ENCODE measurements at regions not wholly inside any gene's neighbourhood (a gene's known extent, or its start where the extent isn't known, plus 50 kb on each side); places are given as distances from the start of the nearest gene placed in this dataset.
A peak's percentile ranks its signal among the peaks of the same experiment; 100 is the strongest.

DNA sequence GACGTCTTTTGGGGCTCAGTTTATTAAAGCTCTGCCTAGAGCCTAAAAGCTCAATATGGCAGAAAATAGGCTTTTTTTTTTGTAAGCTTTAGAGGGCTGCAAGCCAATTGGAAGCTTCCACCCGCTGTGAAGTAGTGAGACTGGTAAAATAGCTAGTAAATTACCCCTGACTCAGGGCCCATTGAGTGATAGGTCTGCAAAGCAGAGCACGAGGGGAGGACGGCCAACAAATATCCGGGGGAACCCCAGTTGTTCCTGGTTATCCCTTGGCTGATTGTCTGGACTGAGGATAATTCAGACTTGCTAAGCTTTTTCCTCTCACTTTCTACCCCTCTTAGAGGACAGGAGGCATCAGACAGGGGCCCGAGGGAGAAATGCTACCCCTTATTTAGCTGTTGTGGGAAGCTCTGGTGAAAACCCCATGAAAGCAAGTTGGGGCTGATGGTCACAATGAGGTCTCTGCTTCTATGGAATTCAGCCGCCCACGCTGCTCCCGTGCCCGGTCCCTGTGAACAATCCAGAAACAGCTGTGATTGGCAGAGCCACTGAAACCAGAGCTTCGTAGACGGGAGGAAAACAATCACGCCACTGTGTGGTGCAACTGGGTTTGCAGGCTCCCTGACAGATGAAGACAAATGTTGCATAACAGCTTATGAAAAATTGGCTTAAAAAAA is 141.9 kb upstream of the LGALSL start:
- Histone ChIP-seq H3K4me1 (ENCODE audit: control insufficient read depth, low read depth, low read length) (peaks cover 13% of the 10 kb centered on the region), H3K56ac (ENCODE audit: low read length) (peak overlapping the region; percentile 75), H3K4me2 (ENCODE audit: low read length) (no peak overlapping the region), H3K79me2 (ENCODE audit: control insufficient read depth, insufficient read depth, low read length) (no peaks in the 10 kb centered on the region), H4K8ac (ENCODE audit: low read depth, low read length) (peak overlapping the region; percentile 42), H3K23ac (ENCODE audit: low read length) (no peak overlapping the region), H3K18ac (ENCODE audit: low read length) (peak overlapping the region; percentile 91), H3K4me3 (ENCODE audit: low read length) (no peak overlapping the region), H2BK120ac (ENCODE audit: low read depth, low read length) (peak overlapping the region; percentile 68), H3K27ac (ENCODE audit: low read depth, low read length) (peak overlapping the region; percentile 54), H3K36me3 (ENCODE audit: control insufficient read depth, insufficient read depth, low read length) (no peaks in the 10 kb centered on the region), H2AK5ac (ENCODE audit: low read length) (no peak overlapping the region), H3K9ac (ENCODE audit: low read length) (peak overlapping the region; percentile 38), H2BK15ac (replicated peaks; ENCODE audit: low read depth) (peak overlapping the region; percentile 46), H3K4ac (ENCODE audit: low read depth, low read length) (peak overlapping the region; percentile 82), H2BK5ac (ENCODE audit: low read length) (peak overlapping the region; percentile 95), H3K79me1 (ENCODE audit: low read length) (no peaks in the 10 kb centered on the region), H3K27me3 (ENCODE audit: insufficient read depth, low read length, poor library complexity) (no peaks in the 10 kb centered on the region), H4K5ac (ENCODE audit: low read length) (no peak overlapping the region)
- no CpG with 5 or more reads among the region's 13 CpGs for WGBS (ENCODE audit: extremely low coverage, insufficient coverage, low lambda C conversion rate)
- peak; percentile 73 for DNase-seq

DNA sequence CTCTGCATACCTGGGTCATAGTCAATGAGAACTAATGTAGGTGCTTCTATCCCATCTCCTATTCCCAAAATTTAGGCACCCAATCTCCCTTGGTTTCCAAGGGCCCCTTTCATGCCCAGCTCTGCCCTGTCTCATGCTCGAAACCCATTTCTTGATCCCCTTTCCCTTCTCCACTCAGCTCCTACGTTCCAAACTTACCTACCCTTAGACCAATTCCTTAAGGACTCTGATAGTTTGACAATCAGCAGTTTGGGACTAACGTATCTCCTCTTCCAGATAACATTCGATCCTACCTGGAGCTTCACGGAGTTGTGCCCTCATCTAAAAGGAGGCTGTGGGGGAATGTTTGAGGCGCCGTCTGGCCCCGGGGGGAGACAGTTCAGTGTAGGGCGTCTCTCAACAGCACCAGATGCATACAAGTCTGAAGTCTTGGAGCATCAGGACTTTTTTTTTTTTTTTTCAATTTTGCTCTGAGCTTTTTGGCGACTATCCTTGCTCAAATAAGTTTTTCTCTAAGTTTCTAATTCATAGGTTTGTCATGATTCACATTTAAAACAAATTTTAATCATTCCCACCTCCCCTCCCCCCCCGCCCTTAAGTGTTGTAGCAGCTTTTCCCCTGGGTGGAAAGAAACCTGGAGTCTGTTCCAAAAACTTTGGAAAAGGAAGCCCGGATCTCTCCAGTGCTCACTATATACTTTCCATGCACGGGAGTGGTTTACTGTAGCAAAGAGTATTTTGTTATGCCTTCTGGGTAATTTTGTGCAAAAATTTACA is 141.2 kb upstream of the LGALSL start:
- Histone ChIP-seq H3K9ac (ENCODE audit: low read length) (peak overlapping the region; percentile 38), H3K27ac (ENCODE audit: low read depth, low read length) (no peak overlapping the region), H3K4ac (ENCODE audit: low read depth, low read length) (no peak overlapping the region), H3K27me3 (ENCODE audit: insufficient read depth, low read length, poor library complexity) (no peaks in the 10 kb centered on the region), H3K18ac (ENCODE audit: low read length) (peak overlapping the region; percentile 91), H2BK15ac (replicated peaks; ENCODE audit: low read depth) (no peak overlapping the region), H2BK5ac (ENCODE audit: low read length) (peak overlapping the region; percentile 95), H3K79me1 (ENCODE audit: low read length) (no peaks in the 10 kb centered on the region), H3K56ac (ENCODE audit: low read length) (peak overlapping the region; percentile 75), H4K8ac (ENCODE audit: low read depth, low read length) (no peak overlapping the region), H2AK5ac (ENCODE audit: low read length) (no peak overlapping the region), H3K4me1 (ENCODE audit: control insufficient read depth, low read depth, low read length) (peaks cover 13% of the 10 kb centered on the region), H3K79me2 (ENCODE audit: control insufficient read depth, insufficient read depth, low read length) (no peaks in the 10 kb centered on the region), H3K4me3 (ENCODE audit: low read length) (no peak overlapping the region), H2BK120ac (ENCODE audit: low read depth, low read length) (peak overlapping the region; percentile 93), H3K23ac (ENCODE audit: low read length) (no peak overlapping the region), H4K5ac (ENCODE audit: low read length) (no peak overlapping the region), H3K36me3 (ENCODE audit: control insufficient read depth, insufficient read depth, low read length) (no peaks in the 10 kb centered on the region), H3K4me2 (ENCODE audit: low read length) (no peak overlapping the region)
- WGBS (ENCODE audit: extremely low coverage, insufficient coverage, low lambda C conversion rate): no CpG with 5 or more reads among the region's 13 CpGs
- DNase-seq: peak; percentile 74

GRCh38 chr2:64313398-64313723 is 140.6 kb upstream of the LGALSL start:
- Histone ChIP-seq H2BK5ac (ENCODE audit: low read length) (no peak overlapping the region), H3K36me3 (ENCODE audit: control insufficient read depth, insufficient read depth, low read length) (no peaks in the 10 kb centered on the region), H3K79me1 (ENCODE audit: low read length) (no peaks in the 10 kb centered on the region), H3K27ac (ENCODE audit: low read depth, low read length) (no peak overlapping the region), H3K18ac (ENCODE audit: low read length) (no peak overlapping the region), H3K4me2 (ENCODE audit: low read length) (no peak overlapping the region), H3K56ac (ENCODE audit: low read length) (no peak overlapping the region), H3K23ac (ENCODE audit: low read length) (no peak overlapping the region), H4K5ac (ENCODE audit: low read length) (no peak overlapping the region), H2BK15ac (replicated peaks; ENCODE audit: low read depth) (no peak overlapping the region), H3K4me1 (ENCODE audit: control insufficient read depth, low read depth, low read length) (peaks cover 13% of the 10 kb centered on the region), H3K4ac (ENCODE audit: low read depth, low read length) (no peak overlapping the region), H3K79me2 (ENCODE audit: control insufficient read depth, insufficient read depth, low read length) (no peaks in the 10 kb centered on the region), H3K4me3 (ENCODE audit: low read length) (no peak overlapping the region), H2AK5ac (ENCODE audit: low read length) (no peak overlapping the region), H2BK120ac (ENCODE audit: low read depth, low read length) (no peak overlapping the region), H4K8ac (ENCODE audit: low read depth, low read length) (no peak overlapping the region), H3K9ac (ENCODE audit: low read length) (no peak overlapping the region), H3K27me3 (ENCODE audit: insufficient read depth, low read length, poor library complexity) (no peaks in the 10 kb centered on the region)
- WGBS (ENCODE audit: extremely low coverage, insufficient coverage, low lambda C conversion rate): no CpG with 5 or more reads among the region's 3 CpGs
- peak; percentile 92 for DNase-seq

GRCh38 chr2:64315291-64315960 is 138.5 kb upstream of the LGALSL start:
- Histone ChIP-seq H2BK120ac (ENCODE audit: low read depth, low read length) (no peak overlapping the region), H3K4ac (ENCODE audit: low read depth, low read length) (no peak overlapping the region), H3K79me1 (ENCODE audit: low read length) (no peaks in the 10 kb centered on the region), H3K23ac (ENCODE audit: low read length) (no peak overlapping the region), H3K4me3 (ENCODE audit: low read length) (no peak overlapping the region), H3K4me1 (ENCODE audit: control insufficient read depth, low read depth, low read length) (peaks cover 13% of the 10 kb centered on the region), H3K9ac (ENCODE audit: low read length) (no peak overlapping the region), H3K56ac (ENCODE audit: low read length) (no peak overlapping the region), H3K36me3 (ENCODE audit: control insufficient read depth, insufficient read depth, low read length) (no peaks in the 10 kb centered on the region), H3K18ac (ENCODE audit: low read length) (no peak overlapping the region), H2AK5ac (ENCODE audit: low read length) (peak overlapping the region; percentile 91), H3K79me2 (ENCODE audit: control insufficient read depth, insufficient read depth, low read length) (no peaks in the 10 kb centered on the region), H4K5ac (ENCODE audit: low read length) (no peak overlapping the region), H3K4me2 (ENCODE audit: low read length) (no peak overlapping the region), H2BK15ac (replicated peaks; ENCODE audit: low read depth) (no peak overlapping the region), H4K8ac (ENCODE audit: low read depth, low read length) (no peak overlapping the region), H2BK5ac (ENCODE audit: low read length) (peak overlapping the region; percentile 31), H3K27ac (ENCODE audit: low read depth, low read length) (no peak overlapping the region), H3K27me3 (ENCODE audit: insufficient read depth, low read length, poor library complexity) (no peaks in the 10 kb centered on the region)
- no peak for DNase-seq
- WGBS (ENCODE audit: extremely low coverage, insufficient coverage, low lambda C conversion rate): no CpG with 5 or more reads among the region's 6 CpGs

GRCh38 chr2:64317707-64318475 is 136.1 kb upstream of the LGALSL start:
- Histone ChIP-seq H3K56ac (ENCODE audit: low read length) (peak overlapping the region; percentile 10), H3K36me3 (ENCODE audit: control insufficient read depth, insufficient read depth, low read length) (no peaks in the 10 kb centered on the region), H4K8ac (ENCODE audit: low read depth, low read length) (no peak overlapping the region), H2BK15ac (replicated peaks; ENCODE audit: low read depth) (no peak overlapping the region), H3K18ac (ENCODE audit: low read length) (peak overlapping the region; percentile 64), H3K9ac (ENCODE audit: low read length) (no peak overlapping the region), H3K27me3 (ENCODE audit: insufficient read depth, low read length, poor library complexity) (no peaks in the 10 kb centered on the region), H3K27ac (ENCODE audit: low read depth, low read length) (no peak overlapping the region), H3K4me3 (ENCODE audit: low read length) (no peak overlapping the region), H3K4me1 (ENCODE audit: control insufficient read depth, low read depth, low read length) (peaks cover 5% of the 10 kb centered on the region), H3K4ac (ENCODE audit: low read depth, low read length) (peak overlapping the region; percentile 79), H2BK120ac (ENCODE audit: low read depth, low read length) (no peak overlapping the region), H2BK5ac (ENCODE audit: low read length) (no peak overlapping the region), H3K4me2 (ENCODE audit: low read length) (no peak overlapping the region), H3K79me1 (ENCODE audit: low read length) (no peaks in the 10 kb centered on the region), H4K5ac (ENCODE audit: low read length) (no peak overlapping the region), H3K23ac (ENCODE audit: low read length) (no peak overlapping the region), H2AK5ac (ENCODE audit: low read length) (peak overlapping the region; percentile 22), H3K79me2 (ENCODE audit: control insufficient read depth, insufficient read depth, low read length) (no peaks in the 10 kb centered on the region)
- no CpG with 5 or more reads among the region's 2 CpGs for WGBS (ENCODE audit: extremely low coverage, insufficient coverage, low lambda C conversion rate)
- DNase-seq: no peak
